ENCODE measurements at regions not wholly inside any gene's neighbourhood (a gene's known extent, or its start where the extent isn't known, plus 50 kb on each side); places are given as distances from the start of the nearest gene placed in this dataset.

DNA sequence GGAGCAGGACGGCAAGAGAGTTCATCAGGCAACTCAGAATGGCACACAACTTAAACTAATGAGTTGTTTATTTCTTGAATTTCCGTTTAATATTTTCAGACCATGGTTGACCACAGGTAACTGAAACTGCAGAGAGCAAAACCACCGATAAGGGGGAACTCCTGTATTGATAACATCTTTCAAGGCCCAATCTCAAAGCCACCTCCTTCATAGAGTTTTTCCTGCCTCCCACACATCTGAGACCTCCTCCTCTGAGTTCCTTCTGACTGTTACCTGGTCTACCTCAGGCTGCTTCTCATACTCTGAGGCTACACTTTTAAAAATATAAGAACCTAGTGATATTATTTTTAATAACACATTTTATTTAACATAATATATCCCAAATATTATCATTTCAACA lies 341.5 kb upstream of the NPVF start:
- Histone ChIP-seq H3K4me3 (no peak overlapping the region), H3K27me3 (no peaks in the 10 kb centered on the region), H3K36me3 (no peaks in the 10 kb centered on the region), H3K9me3 (no peaks in the 10 kb centered on the region), H3K27ac (no peak overlapping the region), H3K4me1 (no peaks in the 10 kb centered on the region)
- TF ChIP-seq, protein P1, sequence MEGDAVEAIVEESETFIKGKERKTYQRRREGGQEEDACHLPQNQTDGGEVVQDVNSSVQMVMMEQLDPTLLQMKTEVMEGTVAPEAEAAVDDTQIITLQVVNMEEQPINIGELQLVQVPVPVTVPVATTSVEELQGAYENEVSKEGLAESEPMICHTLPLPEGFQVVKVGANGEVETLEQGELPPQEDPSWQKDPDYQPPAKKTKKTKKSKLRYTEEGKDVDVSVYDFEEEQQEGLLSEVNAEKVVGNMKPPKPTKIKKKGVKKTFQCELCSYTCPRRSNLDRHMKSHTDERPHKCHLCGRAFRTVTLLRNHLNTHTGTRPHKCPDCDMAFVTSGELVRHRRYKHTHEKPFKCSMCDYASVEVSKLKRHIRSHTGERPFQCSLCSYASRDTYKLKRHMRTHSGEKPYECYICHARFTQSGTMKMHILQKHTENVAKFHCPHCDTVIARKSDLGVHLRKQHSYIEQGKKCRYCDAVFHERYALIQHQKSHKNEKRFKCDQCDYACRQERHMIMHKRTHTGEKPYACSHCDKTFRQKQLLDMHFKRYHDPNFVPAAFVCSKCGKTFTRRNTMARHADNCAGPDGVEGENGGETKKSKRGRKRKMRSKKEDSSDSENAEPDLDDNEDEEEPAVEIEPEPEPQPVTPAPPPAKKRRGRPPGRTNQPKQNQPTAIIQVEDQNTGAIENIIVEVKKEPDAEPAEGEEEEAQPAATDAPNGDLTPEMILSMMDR (IDR thresholded peaks at IDR 0.05) = no peak
- intact Hi-C loops (cut with DNase I) = loop anchor here (5.0 to 10.0 kb wide), 2 partner anchors 165 to 177 kb away; no protein-coding TSS in a partner anchor
- no peak for DNase-seq
- no peak for ATAC-seq

DNA sequence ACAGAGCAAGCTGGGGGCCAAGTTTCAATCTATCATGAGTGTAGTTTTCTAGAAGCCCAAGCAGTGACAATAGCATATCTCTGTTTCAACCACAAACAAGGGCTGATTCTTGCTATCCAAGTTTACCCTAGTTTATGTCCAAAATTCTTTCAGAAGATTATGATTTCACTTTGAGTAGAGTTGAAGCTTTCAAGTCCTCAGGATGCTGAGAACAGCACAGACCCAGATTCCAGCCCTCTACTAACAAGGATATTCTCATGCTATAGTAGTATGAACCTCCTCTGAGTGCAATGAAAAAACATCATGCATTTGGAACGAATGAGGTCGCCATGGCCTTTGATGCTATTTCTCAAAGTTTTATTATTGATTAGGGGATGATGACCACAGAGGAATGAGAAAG lies 344.1 kb upstream of the NPVF start:
- intact Hi-C loops (cut with DNase I) = no loop called here
- ATAC-seq (no peak), DNase-seq (no peak)
- TF ChIP-seq, protein P1 (IDR thresholded peaks at IDR 0.05) = no peak
- H3K27ac ChIP-seq = no peak overlapping the region
- H3K4me1 ChIP-seq = no peaks in the 10 kb centered on the region
- no peaks in the 10 kb centered on the region for H3K27me3 ChIP-seq
- no peaks in the 10 kb centered on the region for H3K9me3 ChIP-seq
- no peaks in the 10 kb centered on the region for H3K36me3 ChIP-seq
- no peak overlapping the region for H3K4me3 ChIP-seq

DNA sequence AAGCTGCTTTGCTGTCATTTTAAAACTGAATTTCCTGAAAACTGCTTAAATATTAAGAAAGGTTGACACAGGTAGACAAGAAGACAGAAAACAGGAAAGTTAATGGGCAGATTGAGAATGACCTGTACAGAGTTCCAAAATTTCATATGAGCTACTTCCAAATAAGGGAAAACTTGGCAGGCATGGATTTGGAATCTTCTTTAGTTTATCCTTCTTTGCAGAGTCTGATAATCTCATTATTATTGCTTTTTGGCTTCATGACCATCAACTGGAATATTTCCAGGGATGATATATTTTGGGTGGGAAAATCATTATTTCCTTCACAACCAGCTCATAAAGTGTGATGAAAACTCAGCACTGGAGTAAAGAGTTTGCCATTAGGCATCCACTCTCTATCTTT lies 346.5 kb upstream of the NPVF start:
- peak in 2 of 4 donors; percentile 56 to 58 for DNase-seq
- Histone ChIP-seq H3K36me3 (no peaks in the 10 kb centered on the region), H3K4me3 (no peak overlapping the region), H3K4me1 (no peaks in the 10 kb centered on the region), H3K9me3 (no peaks in the 10 kb centered on the region), H3K27me3 (no peaks in the 10 kb centered on the region), H3K27ac (no peak overlapping the region)
- TF ChIP-seq, protein P1 (IDR thresholded peaks at IDR 0.05) = no peak
- intact Hi-C loops (cut with DNase I) = no loop called here
- no peak for ATAC-seq

DNA sequence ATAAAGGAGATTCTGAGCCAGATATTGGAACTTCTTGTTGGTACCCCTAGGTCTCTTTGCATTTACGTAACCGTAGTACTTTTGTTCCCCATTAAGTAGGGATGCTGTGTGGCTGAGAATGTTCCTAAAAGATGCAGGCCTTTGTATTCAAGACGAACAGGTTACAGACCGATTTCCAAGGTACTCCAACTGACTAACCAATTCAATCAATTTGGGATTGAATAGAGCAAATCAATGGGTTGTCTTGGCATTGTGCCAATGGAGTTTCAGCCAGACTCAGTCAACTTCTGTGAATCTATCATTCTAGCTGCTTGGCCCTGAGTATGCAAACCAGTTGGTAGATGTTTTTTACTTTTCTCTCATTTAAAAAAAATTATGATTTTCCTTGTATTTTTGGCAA lies 347.3 kb upstream of the NPVF start:
- ATAC-seq (no peak), DNase-seq (no peak)
- intact Hi-C loops (cut with DNase I) = no loop called here
- Histone ChIP-seq H3K4me1 (no peaks in the 10 kb centered on the region), H3K9me3 (no peaks in the 10 kb centered on the region), H3K27me3 (no peaks in the 10 kb centered on the region), H3K27ac (no peak overlapping the region), H3K36me3 (no peaks in the 10 kb centered on the region), H3K4me3 (no peak overlapping the region)
- TF ChIP-seq, protein P1 (IDR thresholded peaks at IDR 0.05) = no peak

DNA sequence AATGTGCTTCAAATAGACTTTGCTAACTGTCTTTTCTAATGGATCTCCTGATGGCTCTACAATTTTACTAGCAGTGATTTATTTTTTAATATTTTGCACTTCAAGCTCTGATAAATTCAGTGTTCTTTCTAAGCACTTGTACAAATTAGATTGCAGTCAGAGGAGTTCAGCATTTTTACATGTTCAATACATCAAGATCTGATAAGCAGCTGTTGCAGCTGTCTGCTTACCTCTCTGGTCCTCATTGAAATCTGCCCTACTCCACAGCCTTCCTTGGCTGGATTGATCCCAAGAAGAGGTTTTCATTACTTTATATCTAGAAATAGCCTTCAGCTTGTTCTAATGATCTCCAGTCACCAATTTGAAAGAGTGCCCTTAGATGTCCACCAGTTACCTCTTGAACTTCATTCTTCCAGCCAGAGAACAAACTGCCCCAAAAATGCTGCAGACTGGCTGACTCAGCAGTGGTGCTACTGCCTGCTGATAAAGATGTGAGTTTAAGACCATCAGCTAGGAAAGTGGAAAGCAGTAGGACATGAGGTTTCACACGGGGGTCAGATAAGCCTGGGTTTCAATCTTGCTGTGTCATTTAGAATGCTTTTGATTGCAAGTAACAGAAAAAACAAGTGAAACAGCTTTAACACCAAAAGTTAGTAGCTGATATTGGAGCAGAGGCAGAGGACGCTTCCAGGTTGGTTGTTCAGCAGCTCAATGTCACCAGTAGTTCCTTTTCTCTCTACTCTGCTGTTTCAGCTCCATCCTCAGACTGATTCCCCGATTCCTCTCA lies 350.9 kb upstream of the NPVF start:
- Histone ChIP-seq H3K27me3 (no peaks in the 10 kb centered on the region), H3K27ac (no peak overlapping the region), H3K36me3 (no peaks in the 10 kb centered on the region), H3K4me3 (no peak overlapping the region), H3K9me3 (no peaks in the 10 kb centered on the region), H3K4me1 (no peaks in the 10 kb centered on the region)
- intact Hi-C loops (cut with DNase I) = no loop called here
- DNase-seq (no peak), ATAC-seq (no peak)
- TF ChIP-seq, protein P1 (IDR thresholded peaks at IDR 0.05) = no peak

Measured in left lung (tissue), 4 donors.